HCEC 1CT (cell line): ENCODE measurements at regions not wholly inside any gene's neighbourhood (a gene's known extent, or its start where the extent isn't known, plus 50 kb on each side); places are given as distances from the start of the nearest gene placed in this dataset.
"Not testable (repeated sequence)": the region's sequence is repeated elsewhere in the genome, so short reads cannot be mapped to it uniquely, and the experiment has no call there.

Experiments
- DNase-seq: peaks from one replicate; pipeline ENCODE4 v3.0.0-alpha.2; 2017

- DNase-seq: no peak
Measured at GRCh38 chr10:28354511-28354910, 51.6 kb upstream of the MPP7 start.

- DNase-seq: no peak
Measured at GRCh38 chr10:28355376-28355775, 52.5 kb upstream of the MPP7 start.

GRCh38 chr10:28359334-28359733, 56.5 kb upstream of the MPP7 start:
- DNase-seq: no peak

GRCh38 chr10:28360175-28360574, 57.3 kb upstream of the MPP7 start:
- DNase-seq: no peak

- DNase-seq: no peak
Measured at GRCh38 chr10:28363376-28363775, 60.5 kb upstream of the MPP7 start.

- no peak for DNase-seq
Measured at GRCh38 chr10:28365840-28366239, 63.0 kb upstream of the MPP7 start.

GRCh38 chr10:28366994-28367393, 64.1 kb upstream of the MPP7 start:
- DNase-seq: no peak

GRCh38 chr10:28367413-28367812, 64.5 kb upstream of the MPP7 start:
- DNase-seq: no peak

- DNase-seq: no peak
Measured at GRCh38 chr10:28367929-28368484, 65.1 kb upstream of the MPP7 start.

GRCh38 chr10:28370107-28370835, 67.4 kb upstream of the MPP7 start:
- DNase-seq: no peak

GRCh38 chr10:28371638-28372037, 68.8 kb upstream of the MPP7 start:
- not testable (repeated sequence) for DNase-seq

- no peak for DNase-seq
Measured at GRCh38 chr10:28374036-28374435, 71.2 kb upstream of the MPP7 start.

- peak; percentile 47 for DNase-seq
Measured at GRCh38 chr10:28375399-28376354, 72.8 kb upstream of the MPP7 start.

- no peak for DNase-seq
Measured at GRCh38 chr10:28378986-28379585, 76.2 kb upstream of the MPP7 start.

- DNase-seq: no peak
Measured at GRCh38 chr10:28381466-28381865, 78.6 kb upstream of the MPP7 start.

GRCh38 chr10:28381903-28382347, 79.1 kb upstream of the MPP7 start:
- peak; percentile 76 for DNase-seq

- peak; percentile 13 for DNase-seq
Measured at GRCh38 chr10:28382525-28383269, 79.8 kb upstream of the MPP7 start.

- no peak for DNase-seq
Measured at GRCh38 chr10:28384557-28384956, 81.7 kb upstream of the MPP7 start.

- no peak for DNase-seq
Measured at GRCh38 chr10:28385748-28386502, 83.1 kb upstream of the MPP7 start.

- DNase-seq: no peak
Measured at GRCh38 chr10:28386503-28386868, 83.6 kb upstream of the MPP7 start.

GRCh38 chr10:28387140-28387539, 84.3 kb upstream of the MPP7 start:
- DNase-seq: no peak

- no peak for DNase-seq
Measured at GRCh38 chr10:28391283-28391682, 88.4 kb upstream of the MPP7 start.
